WTC11 (cell line): ENCODE measurements at regions not wholly inside any gene's neighbourhood (a gene's known extent, or its start where the extent isn't known, plus 50 kb on each side); places are given as distances from the start of the nearest gene placed in this dataset.

ENCODE experiments used
- ATF1 ChIP-seq: sonication (generic); formaldehyde crosslinking; IDR thresholded peaks from 2 replicates; pipeline ENCODE4 v1.8.1; 2023; ENCODE audit warnings: mild to moderate bottlenecking, moderate library complexity, missing genetic modification reagents
- ATF6 ChIP-seq: sonication (generic); formaldehyde crosslinking; IDR thresholded peaks from 2 replicates; pipeline ENCODE4 v1.8.1; 2023; ENCODE audit warnings: mild to moderate bottlenecking, missing genetic modification reagents
- CTCF ChIP-seq: fragments of 200-600 bp; IDR thresholded peaks from 2 replicates; pipeline ENCODE4 v1.8.0; 2022; ENCODE audit warnings: antibody characterized with exemption
- E2F5 ChIP-seq: sonication (generic); formaldehyde crosslinking; IDR thresholded peaks from 2 replicates; pipeline ENCODE4 v1.8.1; 2022; ENCODE audit warnings: mild to moderate bottlenecking, moderate library complexity, missing genetic modification reagents
- FOXK1 ChIP-seq: sonication (generic); formaldehyde crosslinking; IDR thresholded peaks from 2 replicates; pipeline ENCODE4 v1.8.0; 2022; ENCODE audit warnings: mild to moderate bottlenecking, moderate library complexity, missing genetic modification reagents
- FOXP1 ChIP-seq: sonication (generic); formaldehyde crosslinking; IDR thresholded peaks from 2 replicates; pipeline ENCODE4 v1.8.0; 2022; ENCODE audit warnings: missing genetic modification reagents, mild to moderate bottlenecking, moderate library complexity, borderline replicate concordance
- HMGXB4 ChIP-seq: sonication (generic); formaldehyde crosslinking; IDR thresholded peaks from 2 replicates; pipeline ENCODE4 v1.8.1; 2023; ENCODE audit warnings: mild to moderate bottlenecking, moderate library complexity, missing genetic modification reagents
- NFYB ChIP-seq: sonication (generic); formaldehyde crosslinking; conservative IDR thresholded peaks from 2 replicates; pipeline ENCODE4 v1.8.0; 2022; ENCODE audit warnings: low read depth, missing genetic modification reagents
- SP1 ChIP-seq: sonication (generic); formaldehyde crosslinking; conservative IDR thresholded peaks from 2 replicates; pipeline ENCODE4 v1.8.1; 2022; ENCODE audit warnings: missing genetic modification reagents
- STAT6 ChIP-seq: sonication (generic); formaldehyde crosslinking; conservative IDR thresholded peaks from 2 replicates; pipeline ENCODE4 v1.8.1; 2023; ENCODE audit warnings: mild to moderate bottlenecking, low read depth, missing genetic modification reagents, moderate library complexity
- USF1 ChIP-seq: sonication (generic); formaldehyde crosslinking; IDR thresholded peaks from 2 replicates; pipeline ENCODE4 v1.8.0; 2022; ENCODE audit warnings: mild to moderate bottlenecking, missing genetic modification reagents
- USF2 ChIP-seq: sonication (generic); formaldehyde crosslinking; IDR thresholded peaks from 2 replicates; pipeline ENCODE4 v1.8.1; 2023; ENCODE audit warnings: mild to moderate bottlenecking, missing genetic modification reagents, moderate library complexity
- ZNF138 ChIP-seq: sonication (generic); formaldehyde crosslinking; conservative IDR thresholded peaks from 2 replicates; pipeline ENCODE4 v1.8.1; 2022; ENCODE audit warnings: mild to moderate bottlenecking, moderate library complexity, missing genetic modification reagents

- TF ChIP-seq STAT6: no peak
- no peak for TF ChIP-seq USF2
- no peak for TF ChIP-seq FOXK1 (CRISPR knock-in tag)
- no peak for TF ChIP-seq NFYB (CRISPR knock-in tag)
- no peak for TF ChIP-seq ATF1
- no peak for TF ChIP-seq E2F5 (CRISPR knock-in tag)
- no peak for TF ChIP-seq ZNF138 (CRISPR knock-in tag)
- no peak for TF ChIP-seq CTCF
- no peak for TF ChIP-seq SP1 (CRISPR knock-in tag)
- TF ChIP-seq HMGXB4 (CRISPR knock-in tag): no peak
- TF ChIP-seq ATF6 (CRISPR knock-in tag): no peak
- TF ChIP-seq FOXP1 (CRISPR knock-in tag): no peak
- no peak for TF ChIP-seq USF1 (CRISPR knock-in tag)
These were observed 132.9 kb downstream of the RHOU start for GRCh38 chr1:228867951-228868730.
